ENCODE measurements at regions not wholly inside any gene's neighbourhood (a gene's known extent, or its start where the extent isn't known, plus 50 kb on each side); places are given as distances from the start of the nearest gene placed in this dataset.
"Not testable (repeated sequence)": the region's sequence is repeated elsewhere in the genome, so short reads cannot be mapped to it uniquely, and the experiment has no call there.

GRCh38 chr13:18194631-18195364, 986.8 kb downstream of the TUBA3C start:
- not testable (repeated sequence) for TF ChIP-seq CTCF (conservative IDR thresholded peaks at IDR 0.05; ENCODE audit: low read length); EZH2phosphoT487 (IDR thresholded peaks at IDR 0.05; ENCODE audit: borderline replicate concordance, low read depth, low read length)
